Progenitor cell of endocrine pancreas (in vitro differentiated cells): ENCODE measurements at regions not wholly inside any gene's neighbourhood (a gene's known extent, or its start where the extent isn't known, plus 50 kb on each side); places are given as distances from the start of the nearest gene placed in this dataset.
"Not testable (repeated sequence)": the region's sequence is repeated elsewhere in the genome, so short reads cannot be mapped to it uniquely, and the experiment has no call there.

Experiments
- DNase-seq: peaks from one replicate; pipeline ENCODE4 v3.0.0; 2021; ENCODE audit warnings: low spot score; ENCODE audit not compliant: unreplicated experiment
- H3K27ac Mint-ChIP-seq: 2 replicates; pipeline ENCODE4 v1.8.0; 2021; ENCODE audit warnings: mild to moderate bottlenecking, moderate library complexity, mixed read lengths
- H3K27me3 Mint-ChIP-seq: 2 replicates; pipeline ENCODE4 v1.8.0; 2021; ENCODE audit warnings: mixed read lengths
- H3K36me3 Mint-ChIP-seq: 2 replicates; pipeline ENCODE4 v1.8.0; 2022; ENCODE audit warnings: mixed read lengths; ENCODE audit not compliant: insufficient read depth
- H3K4me1 Mint-ChIP-seq: 2 replicates; pipeline ENCODE4 v1.8.0; 2021; ENCODE audit warnings: low read depth, mixed read lengths
- H3K4me3 Mint-ChIP-seq: 2 replicates; pipeline ENCODE4 v1.8.0; 2021; ENCODE audit warnings: low read depth, mild to moderate bottlenecking, moderate library complexity, mixed read lengths
- H3K9me3 Mint-ChIP-seq: 2 replicates; pipeline ENCODE4 v1.8.0; 2021; ENCODE audit warnings: low read depth, mixed read lengths
- TF ChIP-seq, protein P1 (sequence below): fragments of 200-600 bp; sonication (generic); IDR thresholded peaks from one replicate; pipeline ENCODE4 v1.5.0; 2021; ENCODE audit warnings: antibody characterized with exemption, mild to moderate bottlenecking; ENCODE audit not compliant: unreplicated experiment

DNA sequence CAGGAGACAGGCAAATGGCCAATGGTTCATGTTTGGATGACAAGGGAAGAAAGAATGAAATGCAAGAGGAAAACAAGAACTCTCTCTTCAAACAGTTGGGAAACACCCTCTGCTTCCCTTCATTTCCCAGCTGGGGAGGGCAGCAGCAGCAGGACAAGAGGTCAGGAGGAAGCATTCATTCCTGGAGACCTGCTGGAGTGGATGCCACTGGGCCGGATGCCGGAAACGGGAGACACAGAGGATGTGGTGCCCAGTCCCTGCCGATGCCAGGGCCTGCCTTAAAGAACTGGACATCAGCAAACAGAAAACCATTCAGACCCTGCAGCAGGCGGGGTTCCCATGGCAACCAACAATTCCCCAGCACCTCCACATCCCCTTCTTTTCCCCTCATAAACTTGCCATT is 102.3 kb upstream of the ZNF648 start:
- no peak overlapping the region for H3K27ac Mint-ChIP-seq
- DNase-seq = no peak
- H3K36me3 Mint-ChIP-seq = peaks cover 2% of the 10 kb centered on the region
- no peak overlapping the region for H3K4me3 Mint-ChIP-seq
- no peaks in the 10 kb centered on the region for H3K4me1 Mint-ChIP-seq
- H3K27me3 Mint-ChIP-seq = peaks cover 3% of the 10 kb centered on the region
- H3K9me3 Mint-ChIP-seq = peaks cover 10% of the 10 kb centered on the region
- TF ChIP-seq, protein P1, sequence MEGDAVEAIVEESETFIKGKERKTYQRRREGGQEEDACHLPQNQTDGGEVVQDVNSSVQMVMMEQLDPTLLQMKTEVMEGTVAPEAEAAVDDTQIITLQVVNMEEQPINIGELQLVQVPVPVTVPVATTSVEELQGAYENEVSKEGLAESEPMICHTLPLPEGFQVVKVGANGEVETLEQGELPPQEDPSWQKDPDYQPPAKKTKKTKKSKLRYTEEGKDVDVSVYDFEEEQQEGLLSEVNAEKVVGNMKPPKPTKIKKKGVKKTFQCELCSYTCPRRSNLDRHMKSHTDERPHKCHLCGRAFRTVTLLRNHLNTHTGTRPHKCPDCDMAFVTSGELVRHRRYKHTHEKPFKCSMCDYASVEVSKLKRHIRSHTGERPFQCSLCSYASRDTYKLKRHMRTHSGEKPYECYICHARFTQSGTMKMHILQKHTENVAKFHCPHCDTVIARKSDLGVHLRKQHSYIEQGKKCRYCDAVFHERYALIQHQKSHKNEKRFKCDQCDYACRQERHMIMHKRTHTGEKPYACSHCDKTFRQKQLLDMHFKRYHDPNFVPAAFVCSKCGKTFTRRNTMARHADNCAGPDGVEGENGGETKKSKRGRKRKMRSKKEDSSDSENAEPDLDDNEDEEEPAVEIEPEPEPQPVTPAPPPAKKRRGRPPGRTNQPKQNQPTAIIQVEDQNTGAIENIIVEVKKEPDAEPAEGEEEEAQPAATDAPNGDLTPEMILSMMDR = no peak

DNA sequence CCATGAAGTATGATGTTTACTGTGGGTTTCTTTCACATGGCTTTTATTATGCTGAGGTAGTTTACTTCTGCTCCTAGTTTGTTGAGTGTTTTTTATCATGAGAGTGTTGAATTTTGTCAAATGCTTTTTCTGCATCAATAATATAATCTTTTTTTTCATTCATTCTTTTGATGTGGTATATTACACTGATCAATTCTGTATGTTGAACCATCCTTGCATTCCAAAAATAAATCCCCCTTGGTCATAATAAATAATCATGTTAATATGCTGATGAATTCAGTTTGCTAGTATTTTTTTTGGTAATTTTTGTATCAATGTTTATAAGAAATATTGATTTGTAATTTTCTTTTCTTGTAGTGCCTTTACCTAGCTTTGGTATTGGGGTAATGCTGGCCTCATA is 97.9 kb upstream of the ZNF648 start:
- Mint-ChIP-seq H3K9me3 (peaks cover 13% of the 10 kb centered on the region), H3K4me1 (no peaks in the 10 kb centered on the region), H3K27me3 (peaks cover 3% of the 10 kb centered on the region), H3K27ac (no peak overlapping the region), H3K36me3 (peaks cover 2% of the 10 kb centered on the region), H3K4me3 (no peak overlapping the region)
- no peak for DNase-seq
- TF ChIP-seq, protein P1 = no peak

DNA sequence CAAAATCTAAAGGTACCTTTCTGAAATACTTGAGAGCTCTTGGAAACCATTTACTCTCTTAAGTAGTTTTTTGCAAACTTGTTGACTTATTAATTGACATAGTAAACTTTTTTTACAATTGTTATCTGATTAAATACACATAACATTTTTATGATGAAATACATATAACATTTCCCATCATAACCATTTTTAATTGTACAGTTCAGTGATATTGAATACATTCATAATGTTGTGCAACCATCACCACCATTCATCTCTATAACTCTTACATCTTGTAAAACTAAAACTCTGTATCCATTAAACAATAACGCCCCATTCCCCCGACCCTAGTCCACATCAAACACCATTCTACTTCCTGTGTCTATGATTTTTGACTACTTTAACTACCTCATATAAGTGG is 95.7 kb upstream of the ZNF648 start:
- no peak for DNase-seq
- no peaks in the 10 kb centered on the region for H3K27me3 Mint-ChIP-seq
- no peak overlapping the region for H3K27ac Mint-ChIP-seq
- H3K9me3 Mint-ChIP-seq = peaks cover 11% of the 10 kb centered on the region
- H3K4me3 Mint-ChIP-seq = no peak overlapping the region
- H3K4me1 Mint-ChIP-seq = no peaks in the 10 kb centered on the region
- TF ChIP-seq, protein P1 = no peak
- peaks cover 2% of the 10 kb centered on the region for H3K36me3 Mint-ChIP-seq

DNA sequence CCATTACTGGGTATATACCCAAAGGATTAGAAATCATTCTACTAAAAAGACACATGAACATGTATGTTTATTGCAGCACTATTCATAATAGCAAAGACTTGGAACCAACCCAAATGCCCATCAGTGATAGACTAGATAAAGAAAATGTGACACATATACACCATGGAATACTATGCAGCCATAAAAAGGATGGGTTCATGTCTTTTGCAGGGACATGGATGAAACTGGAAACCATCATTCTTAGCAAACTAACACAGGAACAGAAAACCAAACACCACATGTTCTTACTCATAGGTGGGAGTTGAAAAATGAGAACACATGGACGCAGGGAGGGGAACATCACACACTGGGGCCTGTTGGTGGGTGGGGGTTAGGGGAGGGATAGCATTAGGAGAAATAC is 92.9 kb upstream of the ZNF648 start:
- not testable (repeated sequence) for H3K4me1 Mint-ChIP-seq, H3K36me3 Mint-ChIP-seq, DNase-seq, H3K27ac Mint-ChIP-seq, H3K4me3 Mint-ChIP-seq, H3K9me3 Mint-ChIP-seq, H3K27me3 Mint-ChIP-seq

DNA sequence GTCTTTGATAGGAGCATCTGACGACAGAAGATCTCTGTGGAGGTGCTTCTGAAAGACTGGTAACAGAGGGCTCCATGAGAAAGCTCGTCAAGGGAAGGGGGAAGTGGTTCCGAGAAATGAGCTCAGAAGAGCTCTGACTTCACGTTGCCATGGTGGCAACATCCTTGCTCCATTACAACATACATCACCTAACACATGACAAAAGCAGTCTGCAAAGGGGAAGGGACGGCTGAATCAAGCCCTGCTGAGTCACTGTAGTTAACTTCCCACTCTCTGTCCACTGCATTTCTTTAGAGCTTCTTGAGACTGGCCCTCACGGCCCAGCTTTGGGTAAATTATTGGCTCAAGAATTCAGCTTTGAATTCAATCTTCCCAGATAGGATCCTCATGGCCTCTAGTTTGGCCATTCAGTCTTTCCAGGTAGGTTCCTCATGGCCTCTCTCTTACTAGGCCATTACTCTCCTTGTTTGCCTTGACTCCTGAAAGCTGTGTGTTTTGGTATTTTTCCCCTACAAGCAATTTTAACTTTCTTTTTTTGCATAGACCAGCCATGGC is 88.0 kb upstream of the ZNF648 start:
- TF ChIP-seq, protein P1 = no peak
- Mint-ChIP-seq H3K4me1 (peaks cover 8% of the 10 kb centered on the region), H3K9me3 (no peaks in the 10 kb centered on the region), H3K4me3 (no peak overlapping the region), H3K27me3 (no peaks in the 10 kb centered on the region), H3K27ac (peak overlapping the region; percentile 21), H3K36me3 (no peaks in the 10 kb centered on the region)
- DNase-seq = no peak

DNA sequence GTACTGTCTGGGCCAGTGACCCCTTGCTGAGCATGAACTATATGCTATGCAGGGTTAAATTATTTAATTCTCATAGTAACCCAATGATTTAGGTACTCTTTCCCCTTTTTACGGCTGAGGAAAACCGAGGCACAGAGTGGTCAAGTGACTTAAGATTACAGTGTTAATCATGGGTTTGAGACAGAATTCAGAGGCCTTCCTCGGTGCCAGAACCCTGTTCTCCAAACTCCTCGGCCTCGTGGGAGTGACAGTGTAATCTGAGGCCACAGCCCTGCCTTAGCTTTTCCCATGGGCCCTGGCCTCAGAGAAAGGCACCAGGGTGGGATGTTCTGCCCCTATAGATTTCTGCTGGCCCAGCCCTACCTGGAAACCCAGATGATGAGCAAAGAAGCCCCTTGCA is 86.4 kb upstream of the ZNF648 start:
- H3K4me3 Mint-ChIP-seq = no peak overlapping the region
- no peaks in the 10 kb centered on the region for H3K9me3 Mint-ChIP-seq
- H3K27me3 Mint-ChIP-seq = no peaks in the 10 kb centered on the region
- DNase-seq = no peak
- H3K4me1 Mint-ChIP-seq = peaks cover 24% of the 10 kb centered on the region
- H3K27ac Mint-ChIP-seq = no peak overlapping the region
- no peaks in the 10 kb centered on the region for H3K36me3 Mint-ChIP-seq
- TF ChIP-seq, protein P1 = no peak
